ENCODE measurements at regions not wholly inside any gene's neighbourhood (a gene's known extent, or its start where the extent isn't known, plus 50 kb on each side); places are given as distances from the start of the nearest gene placed in this dataset.

- H3K27ac Mint-ChIP-seq (ENCODE audit: unreplicated experiment): no peak overlapping the region
- H3K4me3 Mint-ChIP-seq (ENCODE audit: unreplicated experiment): no peak overlapping the region
- TF ChIP-seq, protein P1, sequence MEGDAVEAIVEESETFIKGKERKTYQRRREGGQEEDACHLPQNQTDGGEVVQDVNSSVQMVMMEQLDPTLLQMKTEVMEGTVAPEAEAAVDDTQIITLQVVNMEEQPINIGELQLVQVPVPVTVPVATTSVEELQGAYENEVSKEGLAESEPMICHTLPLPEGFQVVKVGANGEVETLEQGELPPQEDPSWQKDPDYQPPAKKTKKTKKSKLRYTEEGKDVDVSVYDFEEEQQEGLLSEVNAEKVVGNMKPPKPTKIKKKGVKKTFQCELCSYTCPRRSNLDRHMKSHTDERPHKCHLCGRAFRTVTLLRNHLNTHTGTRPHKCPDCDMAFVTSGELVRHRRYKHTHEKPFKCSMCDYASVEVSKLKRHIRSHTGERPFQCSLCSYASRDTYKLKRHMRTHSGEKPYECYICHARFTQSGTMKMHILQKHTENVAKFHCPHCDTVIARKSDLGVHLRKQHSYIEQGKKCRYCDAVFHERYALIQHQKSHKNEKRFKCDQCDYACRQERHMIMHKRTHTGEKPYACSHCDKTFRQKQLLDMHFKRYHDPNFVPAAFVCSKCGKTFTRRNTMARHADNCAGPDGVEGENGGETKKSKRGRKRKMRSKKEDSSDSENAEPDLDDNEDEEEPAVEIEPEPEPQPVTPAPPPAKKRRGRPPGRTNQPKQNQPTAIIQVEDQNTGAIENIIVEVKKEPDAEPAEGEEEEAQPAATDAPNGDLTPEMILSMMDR (IDR thresholded peaks at IDR 0.05; ENCODE audit: unreplicated experiment): no peak
- no peak for DNase-seq (ENCODE audit: low spot score)
- no peaks in the 10 kb centered on the region for H3K9me3 Mint-ChIP-seq (ENCODE audit: unreplicated experiment)
- no peaks in the 10 kb centered on the region for H3K27me3 Mint-ChIP-seq (ENCODE audit: unreplicated experiment)
- peaks cover 27% of the 10 kb centered on the region for H3K4me1 Mint-ChIP-seq (ENCODE audit: unreplicated experiment)
- no peaks in the 10 kb centered on the region for H3K36me3 Mint-ChIP-seq (ENCODE audit: low read depth, unreplicated experiment)
Measured at GRCh38 chr15:35743321-35743720, 197.4 kb upstream of the DPH6 start.

DNA sequence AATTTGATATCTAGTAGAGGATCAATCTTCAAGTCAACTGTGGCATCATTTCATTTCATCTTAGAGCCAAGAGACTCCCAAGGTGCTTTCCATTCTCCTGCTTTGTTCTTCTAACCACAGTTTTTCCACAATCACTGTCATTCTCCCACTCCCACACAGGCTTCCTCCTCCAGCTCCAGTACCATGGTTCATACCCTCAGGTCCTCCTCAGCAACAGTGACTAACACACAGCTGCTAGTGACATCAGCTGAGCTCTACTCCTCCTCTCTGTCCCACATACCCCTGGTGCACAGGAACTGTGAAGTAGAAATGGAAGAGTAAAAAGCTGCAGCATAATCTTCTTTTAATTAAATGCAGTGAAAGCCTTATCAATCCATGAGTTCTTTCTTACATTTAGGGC is 200.2 kb upstream of the DPH6 start:
- Mint-ChIP-seq H3K27ac (ENCODE audit: unreplicated experiment) (no peak overlapping the region), H3K36me3 (ENCODE audit: low read depth, unreplicated experiment) (no peaks in the 10 kb centered on the region), H3K4me1 (ENCODE audit: unreplicated experiment) (peaks cover 25% of the 10 kb centered on the region), H3K27me3 (ENCODE audit: unreplicated experiment) (no peaks in the 10 kb centered on the region), H3K9me3 (ENCODE audit: unreplicated experiment) (no peaks in the 10 kb centered on the region), H3K4me3 (ENCODE audit: unreplicated experiment) (no peak overlapping the region)
- TF ChIP-seq, protein P1 (IDR thresholded peaks at IDR 0.05; ENCODE audit: unreplicated experiment): no peak
- DNase-seq (ENCODE audit: low spot score): no peak

GRCh38 chr15:35748105-35748504 is 202.1 kb upstream of the DPH6 start:
- TF ChIP-seq, protein P1 (IDR thresholded peaks at IDR 0.05; ENCODE audit: unreplicated experiment): no peak
- no peaks in the 10 kb centered on the region for H3K36me3 Mint-ChIP-seq (ENCODE audit: low read depth, unreplicated experiment)
- no peak for DNase-seq (ENCODE audit: low spot score)
- H3K9me3 Mint-ChIP-seq (ENCODE audit: unreplicated experiment): no peaks in the 10 kb centered on the region
- no peak overlapping the region for H3K4me3 Mint-ChIP-seq (ENCODE audit: unreplicated experiment)
- no peak overlapping the region for H3K27ac Mint-ChIP-seq (ENCODE audit: unreplicated experiment)
- H3K27me3 Mint-ChIP-seq (ENCODE audit: unreplicated experiment): no peaks in the 10 kb centered on the region
- H3K4me1 Mint-ChIP-seq (ENCODE audit: unreplicated experiment): peaks cover 18% of the 10 kb centered on the region

DNA sequence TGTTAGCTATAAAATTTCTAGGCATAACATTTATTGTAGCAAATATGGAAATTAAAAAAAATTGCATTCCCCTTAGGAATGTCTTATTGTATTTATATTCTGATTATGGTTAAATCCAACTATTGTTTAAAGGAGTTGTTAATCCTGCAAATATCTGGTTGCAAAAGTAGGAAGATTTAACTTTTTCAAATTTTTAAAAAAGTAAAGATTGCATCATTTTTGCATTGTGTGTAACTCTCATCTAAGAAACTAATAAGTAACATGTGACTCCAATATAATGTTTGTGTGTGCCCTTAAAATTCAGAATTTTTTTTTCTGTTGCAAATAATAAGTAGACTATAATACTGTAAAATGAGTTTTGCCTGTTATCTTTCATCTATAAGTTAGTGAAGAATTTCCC is 204.1 kb upstream of the DPH6 start:
- DNase-seq (ENCODE audit: low spot score): no peak
- Mint-ChIP-seq H3K4me3 (ENCODE audit: unreplicated experiment) (no peak overlapping the region), H3K27me3 (ENCODE audit: unreplicated experiment) (no peaks in the 10 kb centered on the region), H3K36me3 (ENCODE audit: low read depth, unreplicated experiment) (no peaks in the 10 kb centered on the region), H3K4me1 (ENCODE audit: unreplicated experiment) (peaks cover 11% of the 10 kb centered on the region), H3K27ac (ENCODE audit: unreplicated experiment) (no peak overlapping the region), H3K9me3 (ENCODE audit: unreplicated experiment) (no peaks in the 10 kb centered on the region)
- TF ChIP-seq, protein P1 (IDR thresholded peaks at IDR 0.05; ENCODE audit: unreplicated experiment): no peak

DNA sequence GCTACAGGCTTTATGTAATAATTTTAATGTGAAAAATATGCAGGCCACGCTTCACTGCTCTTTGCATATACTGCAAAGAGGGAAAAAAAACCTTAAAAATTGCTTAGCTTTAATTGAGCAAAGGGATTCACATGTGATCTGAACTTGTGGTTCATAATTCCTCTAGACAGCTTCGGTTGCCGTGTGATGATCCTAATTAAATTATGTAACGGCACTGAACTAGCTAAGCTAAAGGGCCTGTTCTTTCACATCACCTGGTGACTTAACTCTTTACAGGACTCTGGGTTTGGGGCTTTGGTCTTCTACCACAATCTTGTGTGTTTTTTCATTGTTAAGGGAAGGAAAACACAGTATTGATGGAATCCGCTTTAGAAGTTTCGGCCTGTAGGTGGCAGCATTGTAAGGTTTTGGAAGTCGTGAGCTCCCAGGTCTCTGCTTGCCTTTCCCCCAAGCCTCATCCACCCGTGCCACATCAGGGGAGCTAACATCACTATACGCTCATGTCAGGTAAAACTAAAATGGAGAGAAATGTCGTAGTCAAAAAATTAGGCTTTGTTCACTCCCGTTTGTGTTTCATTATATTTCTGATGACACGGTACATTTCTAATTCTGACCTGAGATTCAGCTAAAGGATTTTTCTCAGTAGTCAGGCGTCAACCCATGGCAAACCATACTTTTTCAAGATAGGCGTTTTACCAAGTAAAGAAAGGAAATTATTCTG is 205.6 kb upstream of the DPH6 start:
- Mint-ChIP-seq H3K36me3 (ENCODE audit: low read depth, unreplicated experiment) (no peaks in the 10 kb centered on the region), H3K4me3 (ENCODE audit: unreplicated experiment) (no peak overlapping the region), H3K27ac (ENCODE audit: unreplicated experiment) (no peak overlapping the region), H3K9me3 (ENCODE audit: unreplicated experiment) (no peaks in the 10 kb centered on the region), H3K4me1 (ENCODE audit: unreplicated experiment) (peaks cover 9% of the 10 kb centered on the region), H3K27me3 (ENCODE audit: unreplicated experiment) (peaks cover 1% of the 10 kb centered on the region)
- TF ChIP-seq, protein P1 (IDR thresholded peaks at IDR 0.05; ENCODE audit: unreplicated experiment): peak; percentile 84
- DNase-seq (ENCODE audit: low spot score): peak; percentile 80
